HCT116 (cell line): ENCODE measurements at regions not wholly inside any gene's neighbourhood (a gene's known extent, or its start where the extent isn't known, plus 50 kb on each side); places are given as distances from the start of the nearest gene placed in this dataset.

ENCODE experiments used
- POLR2A ChIP-seq: IDR thresholded peaks from 2 replicates; pipeline ENCODE4 v1.7.0; 2011; ENCODE audit warnings: borderline replicate concordance; ENCODE audit not compliant: insufficient read depth, insufficient read length; ENCODE audit errors: extremely low read depth
- TF ChIP-seq, protein P1 (sequence below), 3 experiments: fragments of 200-600 bp in 1 of 3; sonication (generic) in 1 of 3; IDR thresholded peaks in 2 of 3; conservative IDR thresholded peaks in 1 of 3; 2 replicates each; pipeline ENCODE4 v1.5.1; 2012 to 2017; ENCODE audit warnings: low read depth in 2 of 3, low read length in 2 of 3, antibody characterized with exemption in 1 of 3, borderline replicate concordance in 1 of 3, control low read depth in 1 of 3, mild to moderate bottlenecking in 1 of 3, mixed read lengths in 1 of 3, mixed run types in 1 of 3, moderate library complexity in 1 of 3; ENCODE audit not compliant: insufficient read depth in 1 of 3

DNA sequence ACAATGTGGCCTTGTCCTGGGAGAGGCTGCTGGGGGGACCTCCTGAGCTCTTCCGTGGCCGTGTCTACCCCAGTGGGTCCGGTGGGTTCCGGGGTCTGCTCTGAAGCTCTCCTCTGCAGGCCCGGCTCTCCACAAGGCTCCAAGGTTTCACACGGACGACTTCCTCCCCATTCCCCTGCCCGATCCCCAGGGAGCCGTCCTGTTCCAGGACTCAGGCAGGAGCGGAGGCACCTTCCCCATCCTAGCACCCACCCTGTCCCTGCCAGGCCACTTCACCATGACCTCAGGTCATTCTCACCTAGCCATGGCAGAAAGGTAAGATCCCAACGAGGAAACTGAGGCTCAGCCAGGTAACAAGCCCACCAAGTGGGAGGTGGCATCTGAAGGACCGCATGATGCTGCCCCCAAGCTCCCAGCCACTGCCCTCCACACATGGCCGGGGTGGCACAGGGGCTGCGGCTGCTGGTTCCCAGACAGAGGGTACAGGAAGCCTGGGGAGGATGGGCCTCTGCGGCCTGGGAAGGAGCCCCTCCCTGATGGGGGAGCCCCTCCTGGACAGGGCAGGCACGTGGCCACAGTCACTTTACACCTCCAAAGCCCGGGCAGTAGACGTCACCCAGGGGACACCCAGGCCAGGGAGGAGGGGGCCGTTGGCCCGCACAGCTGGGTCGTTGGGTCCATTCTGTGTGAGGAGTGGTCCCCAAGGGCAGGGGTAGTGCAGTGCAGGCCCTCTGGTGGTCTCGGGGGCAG is 274.0 kb downstream of the NDUFA10 start:
- TF ChIP-seq, protein P1, sequence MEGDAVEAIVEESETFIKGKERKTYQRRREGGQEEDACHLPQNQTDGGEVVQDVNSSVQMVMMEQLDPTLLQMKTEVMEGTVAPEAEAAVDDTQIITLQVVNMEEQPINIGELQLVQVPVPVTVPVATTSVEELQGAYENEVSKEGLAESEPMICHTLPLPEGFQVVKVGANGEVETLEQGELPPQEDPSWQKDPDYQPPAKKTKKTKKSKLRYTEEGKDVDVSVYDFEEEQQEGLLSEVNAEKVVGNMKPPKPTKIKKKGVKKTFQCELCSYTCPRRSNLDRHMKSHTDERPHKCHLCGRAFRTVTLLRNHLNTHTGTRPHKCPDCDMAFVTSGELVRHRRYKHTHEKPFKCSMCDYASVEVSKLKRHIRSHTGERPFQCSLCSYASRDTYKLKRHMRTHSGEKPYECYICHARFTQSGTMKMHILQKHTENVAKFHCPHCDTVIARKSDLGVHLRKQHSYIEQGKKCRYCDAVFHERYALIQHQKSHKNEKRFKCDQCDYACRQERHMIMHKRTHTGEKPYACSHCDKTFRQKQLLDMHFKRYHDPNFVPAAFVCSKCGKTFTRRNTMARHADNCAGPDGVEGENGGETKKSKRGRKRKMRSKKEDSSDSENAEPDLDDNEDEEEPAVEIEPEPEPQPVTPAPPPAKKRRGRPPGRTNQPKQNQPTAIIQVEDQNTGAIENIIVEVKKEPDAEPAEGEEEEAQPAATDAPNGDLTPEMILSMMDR (IDR thresholded peaks at IDR 0.05 in 2 of 3, conservative IDR thresholded peaks at IDR 0.05 in 1 of 3; ENCODE audit: borderline replicate concordance in 1 of 3, insufficient read depth in 1 of 3, low read depth in 2 of 3, low read length in 2 of 3): no peak
- TF ChIP-seq POLR2A: no peak
